ENCODE measurements at regions not wholly inside any gene's neighbourhood (a gene's known extent, or its start where the extent isn't known, plus 50 kb on each side); places are given as distances from the start of the nearest gene placed in this dataset.

DNA sequence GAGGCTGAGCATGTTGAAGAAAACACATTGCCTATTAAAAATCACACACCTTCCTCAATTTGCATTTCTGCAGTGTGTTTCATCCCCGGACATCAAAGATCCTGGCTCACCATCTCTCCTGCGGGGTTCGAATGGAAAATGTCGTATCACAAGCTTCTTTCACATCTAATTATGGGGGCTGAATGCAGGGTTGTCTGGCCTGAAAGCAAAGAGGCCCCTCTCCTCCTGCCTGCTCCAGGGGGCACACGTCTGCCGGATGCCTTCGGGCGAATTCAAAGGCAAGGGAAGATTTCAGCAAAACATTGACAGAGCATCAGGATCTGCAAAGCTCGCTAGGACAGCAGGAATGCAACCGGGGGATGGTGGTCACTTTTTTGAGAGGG lies 1447.7 kb downstream of the TBC1D22A start:
- TF ChIP-seq CTCF (IDR thresholded peaks at IDR 0.05) = no peak
- TF ChIP-seq EZH2 (IDR thresholded peaks at IDR 0.05; ENCODE audit: borderline replicate concordance, insufficient read depth, low read depth, low read length, poor library complexity, severe bottlenecking) = no peak
